C1 segment of cervical spinal cord (tissue), 14 donors: ENCODE measurements at regions not wholly inside any gene's neighbourhood (a gene's known extent, or its start where the extent isn't known, plus 50 kb on each side); places are given as distances from the start of the nearest gene placed in this dataset.
"Not testable (repeated sequence)": the region's sequence is repeated elsewhere in the genome, so short reads cannot be mapped to it uniquely, and the experiment has no call there.

Experiments
- DNase-seq, 14 donors: peaks; one replicate each; lab custom pipeline; 2025; lab: John Stamatoyannopoulos, UW

DNA sequence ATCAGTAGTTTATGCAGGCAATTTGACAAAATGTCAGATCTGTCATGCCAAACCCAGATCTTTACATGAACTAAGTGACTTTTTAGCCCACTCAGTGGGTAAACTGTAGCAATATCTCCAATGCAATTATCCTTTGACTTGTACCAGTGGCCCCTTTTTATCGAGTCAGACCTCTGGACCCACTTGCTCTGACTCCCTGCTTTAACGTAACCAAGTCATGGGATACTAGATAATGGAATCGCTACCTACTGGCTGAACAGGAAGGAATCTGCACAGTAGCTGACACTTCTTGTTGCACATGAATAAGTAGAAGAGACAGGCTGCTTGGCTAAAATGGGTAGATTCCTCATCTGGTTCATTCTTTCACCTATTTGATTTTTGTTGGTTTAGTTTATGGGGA is 128.4 kb upstream of the LYPLAL1 start:
- no peak for DNase-seq

GRCh38 chr1:219049501-219049900 is 124.2 kb upstream of the LYPLAL1 start:
- no peak for DNase-seq

- no peak for DNase-seq
These were observed 123.4 kb upstream of the LYPLAL1 start for GRCh38 chr1:219050086-219050821.

DNA sequence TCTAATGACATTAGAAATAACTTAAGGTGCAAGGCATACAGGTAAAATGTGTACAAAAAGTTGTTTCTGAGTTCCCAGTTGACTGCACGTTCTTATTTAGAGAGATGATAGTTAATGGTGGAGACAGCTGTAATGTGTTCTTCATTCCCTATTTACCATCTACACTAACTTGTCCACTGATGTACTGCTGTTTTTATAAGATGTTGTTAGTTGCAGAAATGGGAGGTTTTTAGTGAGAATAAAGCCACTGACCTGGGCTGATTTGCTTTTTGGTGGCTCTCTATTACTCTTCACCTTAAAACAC is 122.9 kb upstream of the LYPLAL1 start:
- no peak for DNase-seq

DNA sequence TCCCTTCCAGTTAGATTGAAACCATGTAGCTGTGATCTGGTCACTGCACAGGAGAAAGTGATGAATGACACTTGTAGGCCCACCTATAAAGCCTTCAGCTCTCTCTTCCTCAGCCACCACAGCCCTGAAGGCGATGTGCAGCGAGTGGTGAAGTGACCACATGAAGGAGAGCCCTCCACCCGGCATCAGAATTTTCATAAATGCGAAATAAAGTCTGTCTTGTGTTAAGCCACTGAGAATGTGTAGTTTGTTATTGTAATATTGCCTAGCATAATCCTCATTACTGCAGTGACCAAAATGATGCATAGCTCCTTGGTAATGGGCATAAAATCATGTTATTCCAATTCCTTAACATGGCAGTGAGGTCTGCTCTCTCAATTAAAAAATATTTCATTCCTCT is 122.1 kb upstream of the LYPLAL1 start:
- DNase-seq: no peak

- no peak for DNase-seq
These were observed 114.5 kb upstream of the LYPLAL1 start for GRCh38 chr1:219058891-219059820.

GRCh38 chr1:219060798-219061197 is 112.9 kb upstream of the LYPLAL1 start:
- no peak for DNase-seq

GRCh38 chr1:219062161-219062560 is 111.5 kb upstream of the LYPLAL1 start:
- DNase-seq: no peak

DNA sequence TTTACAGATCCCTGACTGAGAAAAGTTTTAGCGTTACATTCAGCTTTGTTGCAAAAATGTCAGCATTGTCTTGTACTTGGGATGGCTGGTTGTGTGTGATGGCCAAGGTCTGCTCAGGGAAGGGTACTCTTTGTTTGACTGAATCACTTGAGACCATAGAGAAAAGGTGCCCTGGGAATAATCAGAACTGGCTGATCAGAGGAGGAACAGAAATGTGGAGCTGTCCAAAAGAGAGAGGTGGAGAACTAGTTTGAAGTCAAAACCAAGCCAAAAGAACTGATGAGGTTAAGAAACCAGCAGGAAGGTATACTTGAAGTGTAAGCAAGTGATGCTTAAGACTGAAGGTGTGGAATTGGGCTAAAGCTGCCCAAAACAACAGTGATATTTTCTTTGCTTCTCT is 107.6 kb upstream of the LYPLAL1 start:
- no peak for DNase-seq

DNA sequence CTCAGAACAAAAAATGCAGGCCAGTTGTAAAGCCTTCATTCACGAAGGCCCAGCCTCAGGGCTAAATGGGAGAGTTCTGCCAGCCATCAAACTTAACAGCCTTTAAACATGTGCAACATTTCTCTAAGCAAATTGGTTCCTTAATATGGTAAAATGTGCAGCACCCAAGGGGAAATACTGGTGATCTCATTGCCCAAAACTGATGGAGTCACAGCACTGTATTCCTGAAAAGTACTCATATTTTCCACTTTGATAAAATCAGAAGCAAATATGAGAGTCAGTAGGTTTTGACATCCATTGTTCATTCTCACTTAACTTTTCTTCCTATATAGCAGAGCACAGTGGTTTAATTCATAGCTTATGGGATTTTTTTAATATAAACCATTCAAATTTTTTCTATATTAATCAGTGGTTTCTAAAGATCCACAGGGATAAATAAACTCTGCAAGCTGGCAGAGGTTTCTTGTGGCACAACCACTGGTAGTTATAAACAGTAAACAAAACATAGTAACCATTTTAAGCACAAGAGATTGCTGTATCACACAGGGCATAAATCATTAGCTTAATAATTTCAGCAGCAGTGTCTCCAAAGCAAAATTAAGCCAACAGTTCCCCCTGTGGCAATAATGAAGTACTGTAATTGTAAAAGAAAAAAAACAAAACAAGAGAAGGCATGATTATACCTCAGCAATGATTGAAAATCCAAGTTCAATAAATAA is 106.9 kb upstream of the LYPLAL1 start:
- DNase-seq: no peak

- no peak for DNase-seq
These were observed 106.3 kb upstream of the LYPLAL1 start for GRCh38 chr1:219067350-219067712.

DNA sequence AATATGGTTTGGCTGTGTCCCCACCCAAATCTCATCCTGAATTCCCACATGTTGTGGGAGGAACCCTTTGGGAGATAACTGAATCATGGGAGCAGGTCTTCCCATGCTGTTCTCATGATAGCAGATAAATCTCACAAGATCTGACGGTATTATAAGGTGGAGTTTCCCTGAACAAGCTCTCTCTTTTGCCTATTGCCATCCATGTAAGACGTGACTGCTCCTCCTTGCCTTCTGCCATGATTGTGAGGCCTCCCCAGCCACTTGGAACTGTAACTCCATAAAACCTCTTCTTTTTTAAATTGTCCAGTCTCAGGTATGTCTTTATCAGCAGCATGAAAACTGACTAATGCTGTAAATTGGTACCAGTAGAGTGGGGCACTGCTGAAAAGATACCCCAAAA is 103.3 kb upstream of the LYPLAL1 start:
- DNase-seq: not testable (repeated sequence)

DNA sequence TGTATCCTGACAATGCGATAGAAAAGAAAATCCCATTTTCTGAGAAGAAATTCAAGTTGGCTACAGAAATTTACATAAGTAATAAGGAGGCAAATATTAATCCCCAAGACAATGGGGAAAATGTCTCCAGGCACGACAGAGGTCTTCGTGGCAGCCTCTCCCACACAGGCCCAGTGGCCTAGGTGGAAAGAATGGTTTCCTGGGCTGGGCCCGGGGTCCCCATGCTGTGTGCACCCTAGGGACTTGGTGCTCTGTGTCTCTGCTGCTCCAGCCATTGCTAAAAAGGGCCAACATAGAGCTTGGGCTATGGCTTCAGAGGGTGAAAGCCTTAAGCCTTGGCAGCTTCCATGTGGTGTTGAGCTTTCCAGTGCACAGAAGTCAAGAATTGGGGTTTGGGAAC is 102.5 kb upstream of the LYPLAL1 start:
- no peak for DNase-seq

DNA sequence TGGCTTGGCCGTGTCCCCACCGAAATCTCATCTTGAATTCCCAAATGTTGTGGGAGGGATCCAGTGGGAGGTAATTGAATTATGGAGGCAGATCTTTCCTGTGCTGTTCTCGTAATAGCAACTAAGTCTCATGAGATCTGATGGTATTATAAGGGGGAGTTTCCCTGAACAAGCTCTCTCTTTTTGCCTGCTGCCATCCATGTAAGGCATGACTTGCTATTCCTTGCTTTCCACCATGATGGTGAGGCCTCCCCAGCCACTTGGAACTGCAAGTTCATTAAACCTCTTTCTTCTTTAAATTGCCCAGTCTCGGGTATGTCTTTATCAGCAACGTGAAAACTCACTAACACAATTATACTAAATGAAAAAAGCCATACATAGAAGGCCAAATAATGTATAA is 101.3 kb upstream of the LYPLAL1 start:
- DNase-seq: no peak

DNA sequence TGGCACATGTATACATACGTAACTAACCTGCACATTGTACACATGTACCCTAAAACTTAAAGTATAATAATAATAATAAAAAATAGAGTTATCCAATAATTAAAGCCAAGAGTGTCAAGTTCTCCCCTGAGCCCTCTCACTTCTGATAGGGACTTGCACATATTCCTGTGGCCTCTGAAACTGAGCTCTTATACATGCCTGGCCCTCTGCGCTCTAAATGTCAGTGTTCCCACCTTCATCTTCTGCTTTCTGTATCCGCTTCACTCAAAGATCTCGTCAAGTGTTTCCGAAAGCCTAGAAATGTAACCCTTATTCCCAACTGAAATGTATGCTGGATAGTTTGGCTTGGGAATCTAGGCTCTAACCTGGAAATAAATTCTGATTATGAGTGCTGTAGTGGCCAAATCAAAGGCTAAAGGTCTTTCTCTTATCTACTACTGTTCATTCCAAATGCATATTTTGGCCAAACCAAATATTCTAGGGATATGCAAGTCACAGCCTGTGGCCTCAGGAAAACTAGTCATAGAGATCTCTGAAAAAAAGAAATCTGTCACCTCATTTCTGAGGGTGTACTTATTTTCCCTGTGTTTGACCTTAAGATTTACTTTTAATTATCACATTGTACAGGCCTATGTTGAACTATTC is 99.5 kb upstream of the LYPLAL1 start:
- no peak for DNase-seq

GRCh38 chr1:219075121-219075879 is 98.4 kb upstream of the LYPLAL1 start:
- no peak for DNase-seq

GRCh38 chr1:219076326-219076937 is 97.2 kb upstream of the LYPLAL1 start:
- DNase-seq: no peak

DNA sequence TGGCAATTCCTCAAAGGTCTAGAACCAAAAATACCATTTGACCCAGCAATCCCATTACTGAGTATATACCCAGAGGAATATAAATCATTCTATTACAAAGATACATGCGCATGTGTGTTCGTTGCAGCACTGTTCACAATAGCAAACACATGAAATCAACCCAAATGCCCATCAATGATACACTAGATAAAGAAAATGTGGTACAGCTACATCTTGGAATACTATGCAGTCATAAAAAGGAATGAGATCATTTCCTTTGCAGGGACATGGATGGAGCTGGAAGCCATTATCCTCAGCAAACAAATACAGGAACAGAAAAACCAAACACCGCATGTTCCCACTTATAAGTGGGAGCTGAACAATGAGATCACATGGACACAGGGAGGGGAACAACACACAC is 95.9 kb upstream of the LYPLAL1 start:
- not testable (repeated sequence) for DNase-seq

DNA sequence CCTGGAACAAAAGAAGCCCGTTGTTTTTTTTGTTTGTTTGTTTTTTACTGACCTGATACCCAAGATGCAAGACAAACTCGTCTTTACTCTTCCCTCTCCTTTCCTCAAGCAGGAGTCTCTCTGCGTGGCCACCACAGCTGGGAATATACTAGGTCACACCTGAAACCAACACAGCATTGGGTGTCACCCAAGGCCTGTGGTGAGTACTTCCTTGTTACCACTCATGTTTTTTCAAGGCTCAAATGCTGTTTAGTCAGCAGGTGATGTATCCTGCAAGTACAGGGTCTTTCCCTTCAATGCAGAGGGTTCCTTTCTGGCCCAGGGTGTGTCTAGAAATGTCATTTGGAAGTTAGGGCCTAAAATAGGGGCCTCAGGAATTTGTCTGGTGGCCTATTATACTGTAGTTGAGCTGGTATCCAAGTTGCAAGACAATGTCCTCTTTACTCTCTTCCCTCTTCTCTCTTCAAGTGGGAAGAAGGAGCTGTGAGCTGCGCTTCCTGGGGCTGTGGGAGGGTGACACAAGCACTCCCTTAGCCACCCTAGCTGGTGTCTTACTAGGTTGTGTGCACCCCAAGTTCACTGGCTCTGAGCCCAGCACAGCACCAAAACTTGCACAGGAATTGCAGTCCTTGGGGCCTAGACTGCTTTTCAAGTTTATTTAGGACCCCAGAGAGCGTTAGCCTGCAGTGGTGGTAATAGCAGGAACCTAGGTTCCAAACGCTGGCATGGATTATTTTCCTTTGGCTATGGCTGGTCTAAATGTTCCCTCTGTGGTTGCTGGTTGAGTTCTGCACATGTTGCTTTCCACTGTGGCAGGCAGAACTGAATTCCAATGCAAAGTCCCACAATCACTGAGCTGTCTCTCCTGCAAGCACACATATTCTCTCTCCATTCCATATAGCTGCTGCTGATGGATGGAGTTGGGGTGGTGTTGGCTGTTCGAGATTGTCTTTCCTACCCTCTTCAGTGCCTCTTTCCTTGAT is 91.4 kb upstream of the LYPLAL1 start:
- no peak for DNase-seq

DNA sequence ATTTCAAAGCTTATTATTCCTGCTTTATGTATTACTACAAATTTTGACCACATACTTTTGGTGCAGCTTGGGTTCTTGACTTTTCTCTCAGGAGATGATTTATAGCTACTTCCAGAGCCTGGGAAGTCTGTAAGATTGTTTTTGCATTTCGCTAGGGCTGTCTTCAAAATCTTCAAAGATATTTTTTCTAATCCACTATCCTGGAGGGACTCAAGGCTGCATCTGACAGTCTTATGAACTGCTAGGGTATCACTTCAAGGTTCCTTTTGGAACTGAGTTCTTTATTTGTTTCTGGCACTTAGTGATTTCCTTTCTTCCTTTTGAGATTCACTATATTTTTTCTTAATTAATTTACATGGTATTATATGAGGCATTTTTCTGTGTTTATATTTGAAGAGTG is 90.0 kb upstream of the LYPLAL1 start:
- DNase-seq: no peak
